DMS114 treated with DMSO at 0.1 percent for 48 hours (cell line): ENCODE measurements at regions not wholly inside any gene's neighbourhood (a gene's known extent, or its start where the extent isn't known, plus 50 kb on each side); places are given as distances from the start of the nearest gene placed in this dataset.
"Not testable (repeated sequence)": the region's sequence is repeated elsewhere in the genome, so short reads cannot be mapped to it uniquely, and the experiment has no call there.

Experiments used
- DNase-seq: peaks from one replicate; lab custom pipeline; 2025; ENCODE audit not compliant: unreplicated experiment; lab: John Stamatoyannopoulos, UW

- no peak for DNase-seq
These were observed 201.1 kb downstream of the SMAD2 start for GRCh38 chr18:47729356-47729755.

- DNase-seq = no peak
These were observed 201.5 kb downstream of the SMAD2 start for GRCh38 chr18:47728921-47729320.

GRCh38 chr18:47727409-47727808 lies 203.1 kb downstream of the SMAD2 start:
- DNase-seq = no peak

DNA sequence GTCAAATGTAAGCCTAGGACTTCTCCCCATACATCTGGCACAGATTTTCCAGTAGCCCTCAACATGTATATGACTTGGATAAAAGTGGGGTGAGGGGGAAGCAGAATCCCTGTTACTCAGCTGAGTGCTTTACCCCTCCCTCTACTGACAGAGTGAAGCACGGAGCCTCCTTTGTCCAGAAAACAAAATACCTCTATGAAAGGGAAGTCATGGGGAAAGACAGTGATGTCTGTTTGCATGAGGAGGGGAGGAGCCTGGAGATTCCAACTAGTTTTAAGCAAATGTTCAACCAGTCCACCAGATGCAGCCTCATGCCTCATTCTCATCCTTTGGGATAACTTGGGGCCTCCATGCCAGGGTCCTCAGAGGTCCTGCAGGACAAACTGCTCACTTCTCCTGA lies 203.9 kb downstream of the SMAD2 start:
- no peak for DNase-seq

DNA sequence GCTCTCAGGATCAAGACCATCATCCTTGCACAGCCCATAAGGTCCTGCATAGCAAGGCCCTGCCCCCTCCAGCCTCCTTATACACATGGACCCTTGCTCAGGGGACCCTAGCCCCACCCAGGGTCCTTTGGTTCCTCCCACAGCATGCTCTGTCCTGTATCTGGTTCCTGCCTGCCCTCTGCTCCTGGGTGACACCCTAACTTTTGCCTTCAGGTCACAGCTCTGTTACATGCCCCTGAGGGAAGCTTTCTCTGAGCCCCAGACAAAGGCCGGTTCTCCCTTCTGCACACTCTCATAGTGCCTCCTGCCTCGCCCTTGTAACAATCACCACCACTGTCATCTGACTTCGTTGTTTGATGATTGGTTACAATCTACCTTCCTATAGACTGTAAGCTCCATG lies 204.8 kb downstream of the SMAD2 start:
- no peak for DNase-seq

DNA sequence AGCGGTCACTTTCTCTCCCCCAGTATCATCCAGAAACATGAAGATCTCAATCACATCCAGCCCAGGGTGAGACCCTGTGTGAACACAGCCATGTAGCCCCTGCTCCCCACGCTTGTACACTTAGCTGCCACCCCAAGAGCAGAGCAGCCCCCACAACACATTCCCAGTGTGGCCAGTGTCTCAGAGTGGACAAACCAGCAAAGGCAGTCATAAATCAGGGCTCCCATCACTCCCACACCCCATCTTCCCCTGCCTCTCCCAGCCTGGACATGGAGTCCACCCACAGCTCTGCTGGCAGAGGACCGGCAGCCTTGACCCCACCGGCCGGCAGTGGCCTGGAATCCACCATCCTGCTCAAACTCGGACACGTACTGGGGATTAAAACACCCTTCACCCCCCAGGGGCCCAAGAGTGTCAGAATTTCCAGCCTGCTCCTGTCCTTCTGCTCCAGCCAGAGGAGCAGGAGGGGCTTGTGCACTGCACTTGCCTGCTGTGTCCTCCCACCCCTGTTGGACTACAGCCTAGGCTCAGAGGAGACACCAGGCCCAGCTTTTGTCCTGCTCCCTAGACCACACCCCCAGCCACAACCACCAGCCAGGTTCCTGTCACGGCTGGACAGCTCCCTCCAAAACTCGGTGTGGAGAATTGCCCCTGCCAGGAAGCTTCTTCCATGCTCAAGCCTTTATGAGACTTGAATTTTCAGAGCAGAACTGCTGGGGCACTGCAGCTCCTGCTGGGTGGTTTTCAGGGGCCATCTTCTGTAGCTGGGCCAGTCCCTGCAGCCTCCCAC lies 206.1 kb downstream of the SMAD2 start:
- DNase-seq = no peak

- no peak for DNase-seq
These were observed 208.6 kb downstream of the SMAD2 start for GRCh38 chr18:47721876-47722275.

- no peak for DNase-seq
These were observed 209.7 kb downstream of the SMAD2 start for GRCh38 chr18:47720741-47721140.

- DNase-seq = no peak
These were observed 211.2 kb downstream of the SMAD2 start for GRCh38 chr18:47719096-47719780.

- DNase-seq = no peak
These were observed 211.8 kb downstream of the SMAD2 start for GRCh38 chr18:47718646-47719045.

DNA sequence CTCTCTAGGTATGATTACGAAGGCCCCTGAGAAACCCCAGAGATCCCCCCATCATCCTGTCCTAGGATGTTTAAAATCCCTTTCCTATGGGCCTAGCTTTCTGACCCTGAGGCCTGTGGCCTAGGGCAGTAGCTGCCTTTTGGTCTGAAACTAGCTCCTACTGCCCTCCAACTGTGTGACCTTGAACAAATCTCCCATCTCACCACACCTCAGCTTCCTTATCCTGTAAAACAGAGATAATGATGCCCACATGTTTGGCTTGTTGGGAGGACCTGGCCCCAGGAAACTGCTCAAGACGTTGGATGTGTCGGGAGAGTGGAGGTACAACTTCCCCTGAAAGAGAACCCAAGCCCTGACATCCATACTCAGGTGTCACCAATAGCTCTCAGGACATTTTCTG lies 213.2 kb downstream of the SMAD2 start:
- DNase-seq = no peak

DNA sequence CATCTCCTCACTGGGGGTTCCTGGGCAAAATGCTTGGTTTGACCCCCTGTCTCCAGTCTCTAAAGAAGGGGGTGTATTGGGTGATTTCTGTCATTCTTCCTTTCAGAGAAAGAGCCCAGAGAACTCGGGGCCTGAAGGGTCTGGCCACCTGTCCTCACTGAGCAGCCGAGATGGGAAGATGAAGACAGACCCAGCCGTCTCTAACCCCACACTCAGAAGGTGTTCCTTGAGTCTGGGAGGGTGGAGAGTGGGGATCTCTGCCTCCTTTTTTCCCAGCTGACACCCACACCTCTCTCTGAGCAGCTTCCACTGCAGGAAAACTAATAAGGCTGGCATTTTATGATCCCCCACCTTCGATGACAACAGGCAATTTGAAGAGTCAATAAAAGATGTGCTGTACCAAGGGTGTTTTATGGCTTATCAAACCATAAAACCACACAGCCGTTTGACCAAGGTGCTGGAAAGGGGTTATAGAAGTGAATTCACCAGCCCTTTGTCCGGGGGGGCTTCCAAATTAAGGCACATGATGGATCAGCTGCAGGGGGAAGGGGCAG lies 213.8 kb downstream of the SMAD2 start:
- DNase-seq = no peak

DNA sequence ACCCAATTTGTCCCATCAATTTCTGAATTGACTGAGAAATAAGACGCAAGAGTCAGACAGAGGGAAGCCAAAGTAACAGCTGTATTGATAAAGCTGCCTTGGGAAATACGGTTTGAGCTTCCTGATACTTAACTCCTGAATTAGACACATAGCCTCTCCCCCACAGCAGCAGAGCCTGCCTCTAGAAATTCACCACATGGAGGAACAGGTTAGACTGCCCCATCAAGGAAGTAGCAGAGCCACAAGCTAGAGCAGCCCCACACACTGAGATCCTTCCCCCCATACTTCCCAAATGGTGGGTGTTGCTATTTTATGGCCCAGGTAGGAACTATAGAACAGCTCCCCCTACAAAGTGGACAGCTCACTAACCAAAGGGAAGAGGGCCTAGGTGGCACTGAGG lies 220.0 kb downstream of the SMAD2 start:
- DNase-seq = no peak

- DNase-seq = no peak
These were observed 220.9 kb downstream of the SMAD2 start for GRCh38 chr18:47709556-47709955.

DNA sequence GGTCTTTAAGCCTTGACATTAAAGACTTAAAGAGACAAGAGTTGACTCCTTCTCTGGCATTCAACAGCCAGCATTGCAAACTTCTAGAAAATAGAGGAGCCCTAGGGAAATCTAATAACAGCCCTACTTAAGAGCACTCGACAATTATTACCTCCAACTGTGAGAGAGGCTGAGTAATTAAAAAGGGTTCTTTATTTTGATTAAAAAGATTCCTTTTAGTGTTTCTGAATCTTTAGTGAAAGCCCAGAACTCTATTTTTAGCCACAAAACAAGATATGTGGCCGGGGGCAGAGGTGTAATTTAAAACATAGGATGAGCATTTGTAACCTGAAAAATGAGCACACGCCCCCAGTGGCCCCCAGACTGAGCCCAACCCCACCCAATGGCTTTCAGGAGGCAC lies 222.3 kb downstream of the SMAD2 start:
- DNase-seq = no peak

GRCh38 chr18:47701134-47701533 lies 229.3 kb downstream of the SMAD2 start:
- no peak for DNase-seq

DNA sequence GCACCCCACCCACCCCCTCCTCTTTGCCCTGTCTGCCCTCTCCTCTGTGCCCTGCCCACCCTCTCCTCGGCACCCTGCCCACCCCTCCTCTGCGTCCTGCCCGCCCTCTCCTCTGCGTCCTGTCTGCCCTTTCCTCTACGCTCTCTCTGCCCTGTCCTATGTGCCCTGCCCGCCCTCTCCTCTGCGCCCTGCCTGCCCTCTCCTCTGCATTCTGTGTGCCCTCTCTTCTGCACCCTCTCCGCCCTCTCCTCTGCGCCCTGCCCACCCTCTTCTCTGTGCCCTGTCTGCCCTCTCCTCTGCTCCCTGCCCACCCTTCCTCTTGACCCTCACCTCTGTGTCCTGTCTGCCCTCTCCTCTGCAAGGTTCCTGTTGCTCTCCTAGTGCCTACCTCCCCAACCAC lies 233.6 kb downstream of the SMAD2 start:
- no peak for DNase-seq

DNA sequence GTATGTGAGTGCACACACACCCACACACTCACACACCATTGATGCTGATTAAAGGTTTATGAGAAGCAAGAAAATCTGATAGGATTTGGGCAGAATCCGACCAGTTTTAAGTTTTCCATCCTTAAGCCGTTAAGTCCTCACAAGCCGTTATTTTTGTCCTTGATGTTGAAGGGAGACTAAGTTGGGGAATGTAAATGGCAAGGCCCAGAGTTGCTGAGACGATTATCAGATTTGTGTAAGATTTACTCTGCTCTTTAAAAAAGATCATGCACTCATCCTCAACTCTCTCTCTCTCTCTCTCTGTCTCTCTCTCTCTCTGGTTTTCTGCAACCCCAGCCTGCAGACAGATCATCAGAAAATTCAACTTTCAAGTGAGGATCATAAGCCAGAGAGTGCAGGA lies 238.8 kb downstream of the SMAD2 start:
- no peak for DNase-seq

GRCh38 chr18:47690778-47691177 lies 239.7 kb downstream of the SMAD2 start:
- DNase-seq = not testable (repeated sequence)

- DNase-seq = no peak
These were observed 241.1 kb downstream of the SMAD2 start for GRCh38 chr18:47689371-47689770.

- DNase-seq = no peak
These were observed 243.7 kb downstream of the SMAD2 start for GRCh38 chr18:47686806-47687205.

GRCh38 chr18:47683774-47684173 lies 246.7 kb downstream of the SMAD2 start:
- no peak for DNase-seq
